NCI-H345 treated with DMSO at 0.1 percent for 48 hours (cell line): ENCODE measurements at regions not wholly inside any gene's neighbourhood (a gene's known extent, or its start where the extent isn't known, plus 50 kb on each side); places are given as distances from the start of the nearest gene placed in this dataset.
"Not testable (repeated sequence)": the region's sequence is repeated elsewhere in the genome, so short reads cannot be mapped to it uniquely, and the experiment has no call there.

Experiments used
- DNase-seq: peaks from one replicate; lab custom pipeline; 2025; ENCODE audit not compliant: unreplicated experiment; lab: John Stamatoyannopoulos, UW

DNA sequence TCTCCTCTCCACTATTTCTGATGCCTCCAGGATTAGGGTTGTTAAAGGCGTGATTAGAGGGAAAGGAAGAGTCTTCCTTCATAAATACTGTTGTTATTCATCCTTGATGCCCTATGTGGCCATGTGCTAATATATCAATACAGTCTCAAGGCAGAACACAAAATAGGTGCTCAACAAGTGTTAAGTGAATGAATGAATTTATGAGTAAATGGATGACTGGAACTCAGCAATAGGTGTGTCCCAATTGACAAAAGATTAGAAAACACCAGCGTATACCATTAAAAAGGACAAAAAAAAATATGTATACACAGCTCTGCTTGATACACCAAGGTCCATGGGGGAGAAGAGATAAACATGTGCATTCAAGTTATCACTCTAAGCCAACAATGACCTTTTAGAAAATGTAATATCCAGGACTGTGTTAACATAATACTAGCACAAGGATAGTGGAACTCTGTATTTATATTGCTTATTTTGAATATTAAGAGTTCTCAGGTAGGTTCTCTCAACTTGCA is 171.2 kb upstream of the MYLIP start:
- DNase-seq: no peak

DNA sequence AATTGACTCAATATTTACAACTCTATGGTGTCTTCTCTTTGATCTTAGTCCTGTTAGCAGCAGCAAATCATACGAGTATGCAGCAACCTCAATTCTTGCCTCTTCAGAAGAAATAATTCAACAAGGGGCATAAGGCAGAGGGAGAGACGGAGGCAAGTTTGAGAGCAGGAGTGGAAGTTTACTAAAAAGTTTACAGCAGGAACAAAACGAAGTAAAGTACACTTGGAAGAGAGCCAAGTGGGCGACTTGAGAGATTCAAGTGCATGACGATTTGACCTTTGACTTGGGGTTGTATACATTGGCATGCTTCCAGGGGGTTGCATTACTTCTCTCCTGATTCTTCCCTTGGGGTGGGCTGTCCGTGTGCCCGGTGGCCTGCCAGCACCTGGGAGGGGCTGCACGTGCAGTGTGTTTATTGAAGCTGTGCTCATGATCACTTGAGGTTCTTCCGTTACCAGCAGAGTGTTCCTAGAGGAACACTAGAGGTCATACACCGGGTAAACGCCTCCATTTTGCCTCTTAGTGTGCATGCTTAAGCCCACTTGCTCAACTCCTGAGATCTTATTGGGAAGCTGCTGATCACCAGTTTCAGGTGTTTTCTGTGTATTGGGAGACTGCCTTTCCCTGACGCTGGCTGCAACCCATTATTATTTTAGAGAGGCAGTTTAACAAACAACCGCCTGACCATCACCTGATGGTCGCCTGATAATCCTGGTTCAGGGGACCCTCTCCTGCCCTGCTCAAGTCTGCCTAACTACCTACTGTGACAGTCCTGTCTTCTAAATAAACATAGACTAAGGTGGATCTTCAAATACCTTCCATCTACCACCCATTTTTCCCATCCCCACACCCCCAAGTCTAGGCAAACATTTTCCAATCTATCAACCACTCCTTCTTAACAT is 172.4 kb upstream of the MYLIP start:
- no peak for DNase-seq

- no peak for DNase-seq
Measured at GRCh38 chr6:15955484-15955883, 173.4 kb upstream of the MYLIP start.

DNA sequence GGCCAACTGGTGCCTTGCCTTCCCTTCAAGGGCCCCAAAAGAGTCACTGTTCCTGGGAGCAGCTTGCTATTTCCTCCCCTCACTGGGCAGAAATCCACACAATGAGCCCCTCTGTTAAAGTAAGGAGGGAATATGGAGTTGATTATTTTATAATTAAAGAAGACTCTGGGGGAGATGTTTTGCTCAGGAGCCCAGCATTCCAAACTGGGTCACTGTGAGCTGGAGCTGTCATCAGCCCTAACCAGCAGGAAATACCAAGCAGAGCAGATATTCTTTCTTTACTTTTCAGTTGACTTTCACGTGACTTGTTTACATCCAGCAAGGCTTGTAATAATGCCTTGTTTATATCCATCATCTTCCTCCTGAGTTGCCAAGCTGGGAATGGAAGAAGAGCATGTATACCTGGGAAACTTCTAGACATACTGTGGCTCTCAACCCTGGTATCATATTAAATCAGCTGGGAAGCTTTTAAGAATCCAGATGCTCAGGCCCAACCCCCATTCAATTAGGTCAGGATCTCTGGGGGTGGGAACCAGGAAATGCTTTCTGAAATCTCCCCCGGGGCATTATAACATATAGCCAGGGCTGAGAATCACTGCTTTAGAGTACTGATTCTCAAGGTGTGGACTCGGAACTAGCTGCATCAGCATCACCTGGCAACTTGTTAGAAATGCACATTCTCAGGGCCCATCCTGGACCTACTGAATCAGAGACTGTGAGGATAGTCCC is 175.6 kb upstream of the MYLIP start:
- no peak for DNase-seq

GRCh38 chr6:15952231-15953151 is 176.4 kb upstream of the MYLIP start:
- DNase-seq: no peak

DNA sequence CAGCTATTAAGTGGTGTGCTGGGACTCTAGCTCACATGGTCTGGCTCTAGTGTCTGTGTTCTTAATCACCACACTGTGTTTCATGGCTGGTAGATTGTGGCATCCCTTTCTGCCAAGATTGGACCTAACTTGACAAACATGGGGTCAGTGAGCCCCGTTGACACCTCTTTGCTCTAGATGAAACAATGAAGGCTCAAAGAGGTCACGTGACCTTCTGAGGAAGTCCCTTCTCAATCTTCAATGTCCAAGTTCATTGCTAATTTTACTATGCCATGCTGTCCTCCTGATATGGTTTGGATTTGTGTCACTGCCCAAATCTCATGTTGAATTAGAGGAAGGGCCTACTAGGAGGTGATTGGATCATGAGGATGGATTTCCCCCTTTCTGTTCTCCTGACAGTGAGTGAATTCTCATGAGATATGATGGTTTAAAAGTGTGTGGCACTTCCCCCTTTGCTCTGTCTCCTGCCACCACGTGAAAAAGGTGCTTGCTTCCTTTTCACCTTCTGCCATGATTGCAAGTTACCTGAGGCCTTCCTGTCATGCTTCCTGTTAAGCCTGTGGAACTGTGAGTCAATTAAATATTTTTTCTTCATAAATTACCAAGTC is 177.8 kb upstream of the MYLIP start:
- no peak for DNase-seq

GRCh38 chr6:15949982-15950381 is 178.9 kb upstream of the MYLIP start:
- DNase-seq: no peak

- DNase-seq: peak; percentile 71
Measured at GRCh38 chr6:15948930-15949900, 179.7 kb upstream of the MYLIP start.

GRCh38 chr6:15947923-15948322 is 181.0 kb upstream of the MYLIP start:
- DNase-seq: no peak

GRCh38 chr6:15947436-15947835 is 181.4 kb upstream of the MYLIP start:
- DNase-seq: no peak

GRCh38 chr6:15946701-15947385 is 182.0 kb upstream of the MYLIP start:
- DNase-seq: no peak

- no peak for DNase-seq
Measured at GRCh38 chr6:15945593-15946159, 183.2 kb upstream of the MYLIP start.

DNA sequence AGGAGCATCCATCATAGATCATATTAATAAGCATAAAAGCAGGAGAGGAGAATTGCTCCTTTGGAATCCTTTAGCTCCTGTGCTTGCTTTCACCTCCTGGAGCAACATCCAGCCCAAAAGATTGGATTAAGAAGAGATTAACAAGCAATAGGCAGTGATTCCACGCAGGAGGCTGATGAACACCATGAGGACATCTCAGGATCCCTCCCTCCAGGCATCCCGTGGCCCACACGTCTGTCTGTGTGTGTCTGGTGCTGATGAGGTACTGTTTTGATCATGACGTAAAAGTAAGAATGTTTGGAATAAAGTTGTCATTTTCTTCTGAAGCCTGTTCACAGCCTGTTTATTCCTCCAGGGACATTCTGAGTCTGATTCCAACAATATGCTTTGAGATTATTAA is 185.5 kb upstream of the MYLIP start:
- no peak for DNase-seq

DNA sequence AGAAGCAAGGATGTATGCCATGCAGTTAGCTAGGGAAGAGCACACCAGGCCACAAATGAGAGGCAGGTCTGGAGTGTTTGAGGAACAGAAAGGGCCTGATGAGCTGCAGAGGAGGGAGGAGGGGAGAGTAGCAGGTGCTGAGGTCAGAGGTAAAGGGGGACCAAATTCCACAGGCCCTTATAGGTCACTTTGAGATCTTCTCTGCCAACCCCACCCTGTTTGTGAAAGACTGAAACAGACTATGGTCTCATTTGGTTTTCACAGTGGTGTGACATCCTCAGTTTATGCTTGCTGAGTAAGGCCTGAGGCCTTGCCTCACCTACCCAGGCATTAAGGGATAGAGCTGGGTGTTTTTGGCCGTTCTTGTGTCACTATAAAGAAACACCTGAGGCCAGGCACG is 187.7 kb upstream of the MYLIP start:
- DNase-seq: no peak

GRCh38 chr6:15938107-15938506 is 190.8 kb upstream of the MYLIP start:
- no peak for DNase-seq

DNA sequence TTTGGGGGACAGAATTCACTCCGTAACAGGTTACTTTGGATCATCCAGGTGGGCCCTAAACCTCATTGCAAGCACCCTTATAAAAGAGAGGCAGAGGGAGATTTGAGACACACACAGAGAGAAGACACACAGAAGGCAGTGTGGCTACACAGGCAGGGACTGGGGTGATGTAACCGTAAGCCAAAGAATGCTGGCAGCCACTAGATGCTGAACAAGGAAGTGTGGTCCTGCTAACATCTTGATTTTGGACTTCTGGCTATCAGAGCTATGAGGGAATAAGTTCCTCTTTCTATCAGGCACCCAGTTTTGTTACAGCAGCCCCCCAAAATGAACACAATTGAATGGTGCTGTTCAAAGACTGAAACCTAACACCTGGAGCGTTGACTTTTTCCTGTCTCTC is 191.3 kb upstream of the MYLIP start:
- DNase-seq: no peak

DNA sequence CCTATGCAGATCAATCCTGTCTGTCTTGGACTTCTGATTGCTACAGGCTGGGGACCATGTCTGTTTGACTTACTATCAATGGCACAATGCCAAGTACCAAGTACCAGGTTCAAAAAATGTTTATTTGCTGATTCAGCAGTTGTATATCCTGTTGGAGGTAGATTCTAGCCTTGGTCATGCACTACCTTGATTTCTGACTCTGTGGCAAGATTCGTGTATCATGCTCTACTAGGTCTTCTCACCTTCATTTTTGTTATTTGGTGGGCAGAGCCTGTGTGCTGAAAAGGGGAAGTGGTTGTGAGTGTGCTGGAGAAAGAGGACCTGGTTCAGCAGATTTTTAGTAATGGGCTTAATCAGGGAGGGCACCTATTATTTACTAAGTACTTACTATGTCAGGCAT is 192.4 kb upstream of the MYLIP start:
- no peak for DNase-seq

GRCh38 chr6:15935661-15936060 is 193.2 kb upstream of the MYLIP start:
- no peak for DNase-seq

DNA sequence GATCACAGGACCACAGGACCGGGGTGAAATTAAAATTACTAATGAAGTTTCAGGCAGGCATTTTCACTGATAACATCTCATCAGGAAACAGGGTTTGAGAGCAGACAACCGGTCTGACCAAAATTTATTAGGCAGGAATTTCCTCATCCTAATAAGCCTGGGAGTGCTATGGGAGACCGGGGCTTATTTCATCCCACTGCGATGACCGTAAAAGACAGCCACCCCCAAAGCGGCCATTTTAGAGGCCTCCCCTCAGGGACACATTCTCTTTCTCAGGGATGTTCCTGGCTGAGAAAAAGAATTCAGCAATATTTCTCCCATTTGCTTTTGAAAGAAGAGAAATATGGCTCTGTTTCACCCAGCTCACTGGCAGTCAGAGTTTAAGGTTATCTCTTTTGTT is 197.2 kb upstream of the MYLIP start:
- not testable (repeated sequence) for DNase-seq
